GM19035 (cell line): ENCODE measurements at regions not wholly inside any gene's neighbourhood (a gene's known extent, or its start where the extent isn't known, plus 50 kb on each side); places are given as distances from the start of the nearest gene placed in this dataset.
"Not testable (repeated sequence)": the region's sequence is repeated elsewhere in the genome, so short reads cannot be mapped to it uniquely, and the experiment has no call there.

Experiments used
- ATAC-seq: cut with Tn5 transposase; IDR thresholded peaks from one replicate; pipeline ENCODE4 v1.9.1; 2021; ENCODE audit not compliant: unreplicated experiment

DNA sequence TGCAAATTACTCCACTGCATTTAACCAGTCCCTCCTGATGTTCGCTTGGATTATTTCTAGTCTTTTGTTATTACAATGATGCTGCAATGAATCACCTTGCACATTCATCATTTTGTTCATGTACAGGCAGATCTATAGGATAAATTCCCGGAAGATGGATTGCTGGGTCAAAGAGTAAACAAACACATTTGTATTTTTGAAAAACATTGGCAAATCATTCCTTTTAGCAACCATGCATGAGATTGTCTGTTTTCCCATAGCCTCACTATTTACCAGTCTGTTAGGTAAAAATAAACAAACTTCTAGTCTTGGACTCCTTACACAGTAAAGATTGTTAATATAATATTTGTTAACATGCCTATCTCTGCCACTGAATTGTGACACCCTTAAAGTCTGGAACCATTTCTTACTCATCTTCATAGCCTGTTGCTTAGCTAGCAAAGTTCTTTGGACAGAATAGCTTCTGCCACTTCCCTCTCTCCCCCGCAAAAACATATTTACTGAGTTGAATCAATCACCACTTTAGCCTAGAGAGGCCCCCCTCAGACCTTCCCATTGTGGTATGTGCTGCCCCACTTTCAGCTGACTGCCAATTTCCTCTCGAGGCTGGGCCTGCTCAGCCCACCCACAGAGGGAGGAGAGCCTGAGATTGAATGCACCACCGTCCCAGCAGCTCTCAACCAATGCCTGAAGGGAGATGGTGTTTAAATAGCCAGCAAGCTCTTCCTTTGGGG, 108.4 kb upstream of the ATXN3L start:
- no peak for ATAC-seq

DNA sequence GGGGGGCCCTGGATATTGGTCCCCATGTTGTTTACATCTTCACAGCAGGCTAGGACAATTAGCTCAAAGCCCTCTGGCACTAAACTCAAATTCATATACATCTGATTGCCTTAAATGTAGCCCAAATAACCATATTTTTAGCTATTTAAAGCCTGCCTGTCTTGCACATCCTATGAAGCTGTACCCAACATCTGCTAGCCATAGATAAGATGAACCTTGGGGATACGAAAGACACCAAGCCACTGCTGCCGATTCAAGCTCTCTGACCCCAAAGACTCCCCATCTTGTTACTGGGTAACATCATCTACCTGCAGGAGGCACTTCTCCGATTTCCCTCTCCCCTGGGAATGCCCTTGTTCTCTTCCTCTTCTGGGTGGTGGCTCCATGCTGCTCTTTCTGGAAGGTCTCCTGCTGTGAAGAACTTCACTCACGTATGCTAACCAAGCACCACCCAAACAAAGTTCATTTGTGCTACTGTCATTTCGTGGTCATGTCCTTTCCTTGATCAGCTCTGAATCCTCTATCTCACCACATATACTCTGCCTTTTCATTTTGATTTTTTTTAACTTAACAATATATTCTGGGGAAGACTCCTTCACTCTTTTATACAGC, 107.7 kb upstream of the ATXN3L start:
- ATAC-seq = no peak

DNA sequence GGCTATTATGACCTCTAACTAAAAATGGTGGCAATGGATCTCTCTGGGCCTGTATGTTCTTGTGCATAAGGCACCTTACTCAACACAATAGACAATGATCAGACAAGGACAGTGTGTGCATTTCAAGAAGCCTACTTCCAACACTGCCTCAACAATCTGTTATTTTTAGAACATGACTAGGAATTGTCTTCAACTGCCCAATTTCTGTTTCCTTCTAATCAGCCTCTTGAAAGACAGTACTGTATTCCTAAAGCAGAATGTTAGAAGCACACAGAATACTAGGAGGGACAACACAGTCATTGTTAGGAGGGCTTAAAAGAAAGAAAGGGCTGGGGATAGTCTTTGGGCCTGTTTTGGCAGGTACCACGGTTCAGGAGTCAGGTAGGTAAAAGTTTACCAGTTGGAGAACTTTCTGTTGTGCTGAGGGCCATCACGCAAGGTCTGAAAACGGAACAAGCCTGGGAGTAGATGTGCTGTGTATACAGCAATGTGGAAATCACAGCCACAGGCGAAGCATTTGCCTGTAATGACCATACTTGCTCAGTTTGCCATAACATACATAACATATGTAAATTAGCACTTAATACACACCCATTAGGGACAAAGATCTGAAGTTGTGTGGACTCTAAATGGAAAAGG, 100.8 kb upstream of the ATXN3L start:
- ATAC-seq = no peak

DNA sequence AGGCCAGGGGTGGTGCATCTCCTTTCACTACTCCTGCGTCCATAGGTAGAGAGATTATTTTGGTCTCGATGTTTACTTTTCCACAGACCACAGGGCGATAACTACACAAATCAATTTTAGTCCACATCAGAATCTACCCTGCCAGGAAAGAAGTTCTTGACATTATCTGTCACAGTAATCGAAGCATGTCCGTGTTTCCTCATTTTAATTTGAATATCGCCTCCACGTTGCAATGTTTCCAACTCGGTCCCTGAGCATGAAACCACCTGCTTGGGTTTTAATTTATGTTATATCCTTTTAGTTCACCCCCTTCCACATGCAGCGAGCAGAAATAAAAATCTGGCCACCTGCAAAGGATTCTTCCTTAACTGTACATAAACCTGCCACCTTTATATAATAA, 100.1 kb upstream of the ATXN3L start:
- ATAC-seq = no peak

DNA sequence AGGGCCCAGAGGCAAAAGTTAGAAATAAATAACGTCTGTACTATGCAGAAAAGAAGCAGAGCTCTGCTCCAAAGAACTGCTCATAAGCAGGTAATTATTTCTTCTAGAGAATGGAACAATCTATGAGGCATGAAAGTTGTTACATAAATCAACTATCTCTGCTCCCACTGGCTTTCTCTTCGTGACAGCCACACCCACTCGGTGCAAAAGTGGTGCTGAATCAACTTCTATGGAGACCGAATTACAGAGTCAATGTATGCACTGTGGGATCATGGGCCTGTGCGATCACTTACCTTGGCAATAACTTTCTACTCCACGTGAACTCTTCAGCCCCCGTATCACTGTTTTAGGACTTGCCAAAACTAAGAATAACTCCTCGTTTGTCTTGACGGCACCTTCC, 99.4 kb upstream of the ATXN3L start:
- no peak for ATAC-seq

DNA sequence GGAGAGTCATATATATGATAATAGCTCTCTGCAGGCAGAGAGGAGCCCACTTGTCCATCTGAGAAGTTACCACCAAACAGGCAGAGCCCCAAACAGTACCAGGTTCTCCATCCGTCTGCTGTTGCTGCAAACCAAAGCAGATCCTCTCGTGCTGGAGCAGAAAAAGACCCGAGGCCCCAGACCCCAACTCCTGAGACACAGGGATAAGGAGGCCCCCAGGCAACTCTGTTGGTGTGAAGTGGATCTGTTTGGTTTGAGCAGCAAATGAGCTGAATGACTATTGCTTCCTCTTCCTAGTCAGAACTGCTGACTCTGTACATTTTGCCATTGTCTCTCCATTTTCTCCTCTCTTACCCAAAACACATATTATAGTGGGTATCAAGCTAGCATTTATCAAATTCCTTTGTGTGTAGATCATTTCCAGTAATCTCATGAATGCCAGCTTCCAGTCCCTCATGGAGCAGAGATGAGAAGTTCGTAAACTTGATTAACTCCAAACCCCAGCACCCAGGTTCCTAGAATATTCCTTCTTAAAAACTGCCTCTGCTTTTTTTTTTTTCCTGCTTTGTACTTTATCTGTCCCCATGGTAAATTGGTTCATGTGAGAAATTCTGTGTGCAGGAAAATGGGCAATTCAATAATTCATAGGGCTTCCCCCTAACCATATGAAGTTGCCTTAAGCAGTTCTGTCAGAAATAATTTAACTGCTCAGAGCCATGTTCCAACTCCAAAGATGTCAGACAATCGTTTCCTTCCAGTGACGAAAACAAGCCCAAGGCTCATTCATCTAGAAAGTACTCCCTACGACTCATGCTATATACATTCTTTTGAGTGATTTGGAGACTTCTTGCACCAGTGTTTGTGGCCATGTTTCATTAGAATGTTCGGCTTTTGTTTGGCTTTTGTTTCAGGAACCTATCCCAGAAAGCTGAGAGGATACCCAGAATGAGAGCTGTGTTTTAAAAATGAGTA, 98.6 kb upstream of the ATXN3L start:
- no peak for ATAC-seq

DNA sequence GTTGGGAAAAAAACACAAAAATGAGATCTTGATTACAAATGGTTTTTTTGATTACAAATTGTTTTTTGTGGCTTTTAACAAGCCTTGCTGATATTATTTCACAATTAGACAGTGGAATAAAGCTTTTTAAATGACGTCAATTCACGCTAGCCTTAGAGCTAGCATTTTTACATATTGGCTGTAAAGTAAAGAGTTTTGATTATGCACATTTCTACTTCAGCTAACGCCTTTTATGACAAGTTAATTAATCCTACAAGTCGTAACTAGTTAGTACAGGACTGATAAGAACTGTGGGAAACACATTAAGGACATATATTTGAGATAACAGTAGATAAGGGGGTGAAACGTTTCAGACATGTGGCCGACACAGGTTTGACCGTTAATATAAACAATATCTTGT, 95.7 kb upstream of the ATXN3L start:
- no peak for ATAC-seq

DNA sequence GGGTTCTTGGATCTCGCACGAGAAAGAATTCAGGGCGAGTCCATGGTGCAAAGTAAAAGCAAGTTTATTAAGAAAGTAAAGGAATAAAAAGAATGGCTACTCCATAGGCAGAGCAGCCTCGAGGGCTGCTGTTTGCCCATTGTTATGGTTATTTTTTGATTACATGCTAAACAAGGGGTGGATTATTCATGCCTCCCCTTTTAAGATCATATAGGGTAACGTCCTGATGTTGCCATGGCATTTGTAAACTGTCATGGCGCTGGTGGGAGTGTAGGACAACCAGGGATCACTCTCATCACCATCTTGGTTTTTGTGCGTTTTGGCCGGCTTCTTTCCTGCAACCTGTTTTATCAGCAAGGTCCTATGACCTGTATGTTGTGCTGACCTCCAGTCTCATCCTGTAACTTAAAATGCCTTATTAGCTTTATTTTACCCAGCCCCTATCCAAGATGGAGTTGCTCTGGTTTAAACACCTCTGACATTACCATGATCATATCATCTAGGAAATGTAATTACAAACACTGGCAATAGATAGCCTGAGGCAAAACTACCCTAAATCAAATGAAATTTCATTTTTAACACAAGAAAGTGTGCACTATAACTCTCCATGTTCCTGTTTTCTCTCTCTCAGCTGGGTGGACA, 94.3 kb upstream of the ATXN3L start:
- ATAC-seq = no peak

DNA sequence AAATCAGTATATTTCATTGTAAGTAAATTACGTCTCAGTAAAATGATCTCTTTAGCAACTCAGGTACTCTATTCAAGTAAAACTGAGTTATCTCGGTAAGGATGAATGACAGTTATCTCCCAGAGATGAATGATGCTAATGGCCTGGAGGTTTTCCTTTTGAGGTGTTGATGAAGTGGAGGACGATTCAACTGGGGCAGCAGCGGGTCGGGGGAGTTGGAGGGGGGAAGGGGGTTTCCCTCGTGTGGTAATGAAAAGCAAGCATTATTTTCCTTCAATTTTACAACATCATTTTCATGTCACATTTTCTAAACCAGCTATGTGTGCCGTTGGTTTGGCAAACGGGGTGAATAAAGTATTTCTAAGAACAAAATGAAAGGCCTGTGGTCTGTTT, 92.4 kb upstream of the ATXN3L start:
- ATAC-seq = no peak

DNA sequence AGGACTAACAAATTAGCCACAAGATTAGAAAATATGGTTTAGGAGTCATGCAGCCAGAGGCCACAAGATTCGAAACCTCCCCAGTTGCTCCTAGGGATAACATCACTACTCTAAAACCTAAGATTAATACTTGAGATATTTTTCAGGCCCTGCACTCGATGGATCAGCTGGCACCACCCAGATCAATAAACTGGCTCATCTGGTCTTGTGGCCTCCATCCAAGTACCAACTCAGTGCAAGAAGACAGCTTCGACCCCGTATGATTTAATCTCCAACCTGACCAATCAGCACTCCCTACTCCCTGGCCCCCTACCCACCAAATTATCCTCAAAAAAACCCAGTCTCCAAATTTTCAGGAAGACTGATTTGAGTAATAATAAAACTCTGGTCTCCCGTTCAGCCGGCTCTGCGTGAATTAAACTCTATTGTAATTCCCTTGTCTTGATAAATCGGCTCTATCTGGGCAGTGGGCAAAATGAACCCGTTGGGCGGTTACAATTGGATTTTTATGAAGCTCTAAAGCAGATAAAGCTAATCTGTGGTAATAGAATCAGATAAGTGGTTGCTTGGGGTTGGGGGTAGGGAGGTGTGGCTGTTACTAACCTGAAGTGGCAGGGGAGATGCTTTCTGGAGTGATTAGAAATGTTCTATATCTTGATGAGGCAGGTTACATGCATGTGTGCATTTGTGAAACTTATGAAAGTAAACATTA, 91.8 kb upstream of the ATXN3L start:
- ATAC-seq = no peak

DNA sequence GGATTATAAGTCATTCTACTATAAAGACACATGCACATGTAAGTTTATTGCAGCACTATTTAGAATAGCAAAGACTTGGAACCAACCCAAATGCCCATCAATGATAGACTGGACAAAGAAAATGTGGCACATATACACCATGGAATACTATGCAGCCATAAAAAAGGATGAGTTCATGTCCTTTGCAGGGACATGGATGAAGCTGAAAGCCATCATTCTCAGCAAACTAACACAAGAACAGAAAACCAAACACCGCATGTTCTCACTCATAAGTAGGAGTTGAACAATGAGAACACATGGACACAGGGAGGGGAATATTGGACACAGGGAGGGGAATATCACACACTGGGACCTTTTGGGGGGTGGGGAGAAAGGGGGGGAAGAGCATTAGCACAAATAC, 88.7 kb upstream of the ATXN3L start:
- ATAC-seq = not testable (repeated sequence)

DNA sequence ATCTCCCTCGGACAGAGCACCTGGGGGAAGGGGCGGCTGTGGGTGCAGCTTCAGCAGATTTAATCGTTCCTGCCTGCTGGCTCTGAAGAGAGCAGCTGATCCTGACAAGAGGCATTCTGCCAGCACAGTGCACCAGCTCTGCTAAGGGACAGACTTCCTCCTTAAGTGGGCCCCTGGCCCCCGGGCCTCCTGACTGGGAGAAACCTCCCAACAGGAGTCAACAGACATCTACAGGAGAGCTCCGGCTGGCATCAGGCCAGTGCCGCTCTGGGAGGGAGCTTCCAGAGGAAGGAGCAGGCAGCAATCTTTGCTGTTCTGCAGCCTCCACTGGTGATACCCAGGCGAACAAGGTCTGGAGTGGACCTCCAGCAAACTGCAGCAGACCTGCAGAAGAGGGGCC, 84.9 kb upstream of the ATXN3L start:
- not testable (repeated sequence) for ATAC-seq

DNA sequence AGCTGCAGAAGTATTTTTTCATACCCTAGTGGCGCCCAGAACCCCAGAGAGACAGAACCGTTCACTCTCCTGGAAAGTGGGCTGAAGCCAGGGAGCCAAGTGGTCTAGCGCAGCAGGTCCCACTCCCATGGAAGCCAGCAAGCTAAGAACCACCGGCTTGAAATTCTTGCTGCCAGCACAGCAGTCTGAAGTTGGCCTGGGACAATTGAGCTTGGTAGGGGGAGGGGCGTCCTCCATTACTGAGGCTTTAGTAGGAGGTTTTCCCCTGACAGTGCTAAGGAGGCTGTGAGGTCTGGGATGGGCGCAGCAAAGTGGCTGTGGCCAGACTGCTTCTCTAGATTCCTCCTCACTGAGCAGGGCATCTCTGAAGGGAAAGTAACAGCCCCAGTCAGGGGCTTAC, 84.5 kb upstream of the ATXN3L start:
- no peak for ATAC-seq

DNA sequence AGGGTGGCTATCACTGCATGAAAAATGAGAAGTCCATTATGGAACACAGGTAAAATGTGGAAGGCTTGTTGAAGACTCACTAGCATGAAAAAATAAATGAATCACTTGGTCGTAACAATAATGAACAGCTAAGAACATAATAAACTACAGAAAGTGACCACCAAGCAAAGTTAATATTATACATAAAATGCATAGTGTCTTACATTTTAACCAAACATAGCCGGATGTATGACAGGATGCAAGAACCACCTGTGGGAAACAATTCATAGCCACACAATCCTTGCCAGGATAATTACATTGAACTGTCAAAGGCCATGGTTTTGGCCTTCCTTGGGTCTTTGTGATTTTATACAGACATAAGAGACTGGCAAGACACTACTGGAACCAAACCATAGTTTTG, 81.9 kb upstream of the ATXN3L start:
- ATAC-seq = no peak

DNA sequence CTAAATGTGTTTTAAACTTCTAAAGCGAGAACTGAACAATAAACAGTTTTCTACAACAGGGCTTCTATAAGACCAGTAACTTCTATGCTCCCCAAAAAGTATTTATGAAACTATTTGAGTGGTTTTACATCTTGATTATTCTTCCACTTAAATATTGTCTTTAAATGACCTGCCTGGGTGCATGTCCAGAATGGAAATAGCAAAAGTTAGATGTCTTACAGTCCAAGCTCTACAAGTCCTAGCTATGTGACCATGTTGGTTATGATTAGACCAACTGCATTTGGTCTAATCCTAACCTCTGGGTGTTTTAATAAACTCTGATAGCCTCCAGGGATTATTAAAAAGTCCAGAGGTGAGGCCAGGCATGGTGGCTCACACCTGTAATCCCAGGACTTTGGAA, 79.0 kb upstream of the ATXN3L start:
- no peak for ATAC-seq

DNA sequence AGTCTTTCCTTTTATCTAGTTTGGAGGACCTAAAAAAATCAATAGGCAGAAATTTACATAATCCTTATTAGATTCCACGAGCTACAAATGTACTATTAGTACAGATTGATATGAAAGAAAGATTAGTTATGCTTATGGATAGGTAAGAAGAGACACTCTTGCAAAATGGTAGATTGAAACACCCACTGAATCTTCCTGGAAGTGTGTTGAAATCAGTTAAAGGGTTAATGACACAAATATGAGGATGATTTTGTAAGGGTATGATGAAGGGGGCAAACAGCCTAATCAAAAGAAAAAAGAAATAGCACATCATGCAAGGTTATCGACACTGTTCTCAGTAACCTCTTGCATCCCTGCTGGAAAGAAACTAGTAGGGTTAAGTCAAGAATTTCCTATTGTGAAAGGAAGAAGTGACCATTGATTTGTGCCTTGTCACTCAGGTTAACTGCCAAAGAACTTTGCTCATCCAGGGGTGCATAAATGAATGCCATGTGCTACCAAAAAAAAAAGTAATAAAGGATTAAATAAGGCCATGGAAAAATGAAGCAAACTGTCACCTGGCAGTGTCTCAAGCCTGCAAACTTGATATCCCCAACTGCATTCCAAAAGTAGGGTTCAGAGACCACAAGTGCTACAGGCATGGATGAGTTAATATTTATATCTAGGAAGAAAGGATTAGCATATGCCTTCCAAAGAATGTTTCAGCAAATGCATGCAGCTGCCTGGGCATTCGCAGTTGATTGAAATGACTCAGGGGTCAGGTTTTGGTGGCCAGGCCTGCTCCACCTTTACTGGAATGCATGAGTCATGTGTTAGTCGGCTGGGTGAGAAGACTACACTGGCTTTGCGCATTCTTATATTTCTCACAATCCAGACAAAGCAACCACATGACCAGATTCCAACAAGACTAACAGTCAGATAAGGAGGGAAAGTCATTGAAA, 78.3 kb upstream of the ATXN3L start:
- no peak for ATAC-seq

DNA sequence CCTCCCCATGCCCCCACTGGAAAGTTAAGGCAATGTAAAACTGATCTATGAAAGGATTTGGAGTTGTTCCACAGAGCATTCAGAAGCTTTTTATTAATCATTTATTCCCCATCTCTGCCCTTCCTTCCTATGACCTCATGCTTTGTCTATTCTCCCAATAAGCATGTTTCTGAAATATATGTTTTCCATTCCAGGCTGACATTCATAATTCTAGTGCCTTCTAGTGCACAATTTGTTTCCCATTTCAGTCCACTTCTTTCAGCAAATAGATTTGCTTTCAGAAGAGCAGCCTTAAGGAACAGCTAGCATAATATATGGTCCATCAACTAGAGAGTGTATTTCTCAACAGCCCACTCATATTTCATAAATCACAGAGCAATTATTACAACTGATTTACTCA, 77.1 kb upstream of the ATXN3L start:
- no peak for ATAC-seq

DNA sequence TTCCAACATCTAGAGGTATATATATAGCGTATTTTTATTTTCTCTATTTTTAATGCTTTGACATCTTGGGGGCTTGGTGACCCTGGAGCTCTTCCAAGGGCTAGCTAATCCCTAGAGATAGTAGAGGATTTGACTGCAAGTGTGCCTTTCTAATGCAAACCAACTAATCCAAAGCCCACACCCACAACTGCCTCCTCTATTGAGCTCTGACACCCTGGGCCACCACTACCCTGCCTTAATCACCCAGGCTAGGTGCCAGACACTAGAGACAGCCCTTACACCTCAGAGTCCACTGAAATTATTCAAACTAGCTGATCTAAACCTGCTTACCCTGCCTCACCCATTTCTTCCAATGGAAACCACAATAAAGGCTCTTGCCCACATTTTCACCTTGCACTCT, 69.6 kb upstream of the ATXN3L start:
- ATAC-seq = no peak
